Loucy (cell line): ENCODE measurements at regions not wholly inside any gene's neighbourhood (a gene's known extent, or its start where the extent isn't known, plus 50 kb on each side); places are given as distances from the start of the nearest gene placed in this dataset.

Experiments
- H2AFZ ChIP-seq: fragments of 200-600 bp; sonication (generic); 2 replicates; pipeline ENCODE4 v1.6.0; 2016; ENCODE audit warnings: antibody characterized with exemption, mild to moderate bottlenecking, low read length, moderate library complexity
- H3F3A ChIP-seq: fragments of 200-600 bp; 2 replicates; pipeline ENCODE4 v1.6.0; 2016; ENCODE audit warnings: antibody characterized with exemption, low read depth, mild to moderate bottlenecking
- H3K27me3 ChIP-seq: fragments of 200-600 bp; sonication (generic); 2 replicates; pipeline ENCODE4 v1.6.1; 2014; ENCODE audit warnings: low read length, mild to moderate bottlenecking; ENCODE audit not compliant: insufficient read depth, poor library complexity, severe bottlenecking
- H3K36me3 ChIP-seq: fragments of 200-600 bp; sonication (generic); 2 replicates; pipeline ENCODE4 v1.6.1; 2016; ENCODE audit warnings: low read length; ENCODE audit not compliant: insufficient read depth
- H3K4me1 ChIP-seq: fragments of 200-600 bp; sonication (generic); 2 replicates; pipeline ENCODE4 v1.5.1; 2014; ENCODE audit warnings: low read length, mild to moderate bottlenecking; ENCODE audit not compliant: insufficient read depth, poor library complexity, severe bottlenecking
- H3K4me2 ChIP-seq: fragments of 200-600 bp; sonication (generic); 2 replicates; pipeline ENCODE4 v1.6.0; 2014; ENCODE audit warnings: antibody characterized with exemption, low read length, low read depth, mild to moderate bottlenecking; ENCODE audit not compliant: poor library complexity, severe bottlenecking
- H3K4me3 ChIP-seq: fragments of 200-600 bp; sonication (generic); 2 replicates; pipeline ENCODE4 v1.5.1; 2014; ENCODE audit warnings: low read length, mild to moderate bottlenecking, mixed read lengths; ENCODE audit not compliant: poor library complexity, severe bottlenecking
- H3K79me2 ChIP-seq: fragments of 200-600 bp; sonication (generic); 2 replicates; pipeline ENCODE4 v1.6.1; 2014; ENCODE audit warnings: low read length; ENCODE audit not compliant: insufficient read depth
- H3K9ac ChIP-seq: fragments of 200-600 bp; sonication (generic); 2 replicates; pipeline ENCODE4 v1.6.0; 2014; ENCODE audit warnings: mild to moderate bottlenecking, low read depth, low read length, moderate library complexity; ENCODE audit not compliant: poor library complexity, severe bottlenecking
- H3K9me2 ChIP-seq: fragments of 200-600 bp; sonication (generic); replicated peaks from 2 replicates; pipeline ENCODE4 v1.6.1; 2016; ENCODE audit warnings: low read depth, low read length, mixed read lengths
- H3K9me3 ChIP-seq: fragments of 200-600 bp; sonication (generic); 2 replicates; pipeline ENCODE4 v1.6.1; 2014; ENCODE audit warnings: mild to moderate bottlenecking, antibody characterized with exemption, low read length, low read depth; ENCODE audit not compliant: insufficient read depth
- H4K20me1 ChIP-seq: fragments of 200-600 bp; sonication (generic); 2 replicates; pipeline ENCODE4 v1.6.0; 2014; ENCODE audit warnings: antibody characterized with exemption, low read length, mild to moderate bottlenecking; ENCODE audit not compliant: insufficient read depth, poor library complexity, severe bottlenecking
- EZH2phosphoT487 ChIP-seq: fragments of 200-600 bp; IDR thresholded peaks from 2 replicates; pipeline ENCODE4 v1.6.1; 2018; ENCODE audit warnings: antibody characterized with exemption, mild to moderate bottlenecking, moderate library complexity, borderline replicate concordance
- TF ChIP-seq, protein P1 (sequence below): fragments of 200-600 bp; sonication (generic); conservative IDR thresholded peaks from 2 replicates; pipeline ENCODE4 v1.5.1; 2014; ENCODE audit warnings: mild to moderate bottlenecking, antibody characterized with exemption, low read length

- H3K27me3 ChIP-seq: no peaks in the 10 kb centered on the region
- H4K20me1 ChIP-seq: no peaks in the 10 kb centered on the region
- H3K36me3 ChIP-seq: no peaks in the 10 kb centered on the region
- no peaks in the 10 kb centered on the region for H3K9me3 ChIP-seq
- no peak overlapping the region for H2AFZ ChIP-seq
- no peak overlapping the region for H3K4me3 ChIP-seq
- TF ChIP-seq, protein P1, sequence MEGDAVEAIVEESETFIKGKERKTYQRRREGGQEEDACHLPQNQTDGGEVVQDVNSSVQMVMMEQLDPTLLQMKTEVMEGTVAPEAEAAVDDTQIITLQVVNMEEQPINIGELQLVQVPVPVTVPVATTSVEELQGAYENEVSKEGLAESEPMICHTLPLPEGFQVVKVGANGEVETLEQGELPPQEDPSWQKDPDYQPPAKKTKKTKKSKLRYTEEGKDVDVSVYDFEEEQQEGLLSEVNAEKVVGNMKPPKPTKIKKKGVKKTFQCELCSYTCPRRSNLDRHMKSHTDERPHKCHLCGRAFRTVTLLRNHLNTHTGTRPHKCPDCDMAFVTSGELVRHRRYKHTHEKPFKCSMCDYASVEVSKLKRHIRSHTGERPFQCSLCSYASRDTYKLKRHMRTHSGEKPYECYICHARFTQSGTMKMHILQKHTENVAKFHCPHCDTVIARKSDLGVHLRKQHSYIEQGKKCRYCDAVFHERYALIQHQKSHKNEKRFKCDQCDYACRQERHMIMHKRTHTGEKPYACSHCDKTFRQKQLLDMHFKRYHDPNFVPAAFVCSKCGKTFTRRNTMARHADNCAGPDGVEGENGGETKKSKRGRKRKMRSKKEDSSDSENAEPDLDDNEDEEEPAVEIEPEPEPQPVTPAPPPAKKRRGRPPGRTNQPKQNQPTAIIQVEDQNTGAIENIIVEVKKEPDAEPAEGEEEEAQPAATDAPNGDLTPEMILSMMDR: no peak
- TF ChIP-seq EZH2phosphoT487: no peak
- H3K4me1 ChIP-seq: no peaks in the 10 kb centered on the region
- no peaks in the 10 kb centered on the region for H3K9me2 ChIP-seq
- no peak overlapping the region for H3K4me2 ChIP-seq
- H3K9ac ChIP-seq: no peak overlapping the region
- H3F3A ChIP-seq: no peaks in the 10 kb centered on the region
- H3K79me2 ChIP-seq: no peaks in the 10 kb centered on the region
Measured at GRCh38 chr3:145197051-145197820, 963.7 kb downstream of the PLOD2 start.

DNA sequence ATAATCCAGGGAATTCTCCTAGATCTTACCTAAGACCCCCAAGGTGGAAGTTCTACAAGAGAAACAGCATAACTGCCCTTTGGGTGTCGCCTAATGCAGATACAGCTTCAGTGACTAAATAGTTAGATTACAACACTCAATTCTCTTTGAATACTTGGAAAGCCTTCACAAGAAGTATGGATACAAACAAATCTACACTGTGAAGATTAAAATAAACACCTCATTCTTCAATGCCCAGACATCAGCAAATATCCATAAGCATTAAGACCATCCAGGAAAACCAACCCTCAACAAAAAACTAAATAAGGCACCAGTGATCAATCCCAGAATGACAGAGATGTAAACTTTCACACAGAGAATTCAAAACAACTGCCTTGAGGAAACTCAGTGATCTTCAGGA lies 963.2 kb downstream of the PLOD2 start:
- Histone ChIP-seq H3K9me3 (no peaks in the 10 kb centered on the region), H4K20me1 (no peaks in the 10 kb centered on the region), H3K9ac (no peak overlapping the region), H3K27me3 (no peaks in the 10 kb centered on the region), H3K4me2 (no peak overlapping the region), H3K36me3 (no peaks in the 10 kb centered on the region), H3K4me1 (no peaks in the 10 kb centered on the region), H3F3A (no peaks in the 10 kb centered on the region), H3K4me3 (no peak overlapping the region), H3K79me2 (no peaks in the 10 kb centered on the region), H3K9me2 (no peaks in the 10 kb centered on the region), H2AFZ (no peak overlapping the region)
- TF ChIP-seq EZH2phosphoT487: no peak
- TF ChIP-seq, protein P1: no peak

DNA sequence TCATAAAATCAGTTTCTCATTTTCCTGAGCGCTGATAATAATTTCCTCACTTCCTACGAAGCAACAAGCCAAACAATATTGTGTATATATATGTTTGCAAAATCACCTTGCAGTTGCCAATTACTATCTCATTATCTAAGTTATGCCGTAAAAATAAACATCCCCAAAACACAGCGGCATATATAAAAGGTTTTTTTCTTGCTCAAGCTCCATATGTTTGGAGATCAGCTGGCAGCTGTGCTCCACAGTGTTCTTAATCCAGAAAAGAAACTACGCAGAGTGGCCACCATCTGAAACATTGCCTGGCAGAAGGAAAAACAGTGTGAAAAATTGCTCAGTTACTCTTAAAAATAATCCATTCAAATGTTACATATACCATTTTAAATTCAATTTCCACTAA lies 951.4 kb downstream of the PLOD2 start:
- H4K20me1 ChIP-seq: no peaks in the 10 kb centered on the region
- H3K4me3 ChIP-seq: no peak overlapping the region
- H2AFZ ChIP-seq: no peak overlapping the region
- no peaks in the 10 kb centered on the region for H3K36me3 ChIP-seq
- H3K4me1 ChIP-seq: no peaks in the 10 kb centered on the region
- H3K9me3 ChIP-seq: no peaks in the 10 kb centered on the region
- no peaks in the 10 kb centered on the region for H3K9me2 ChIP-seq
- no peaks in the 10 kb centered on the region for H3K79me2 ChIP-seq
- no peak overlapping the region for H3K4me2 ChIP-seq
- H3K27me3 ChIP-seq: no peaks in the 10 kb centered on the region
- no peak overlapping the region for H3K9ac ChIP-seq
- H3F3A ChIP-seq: no peaks in the 10 kb centered on the region
- TF ChIP-seq EZH2phosphoT487: no peak
- TF ChIP-seq, protein P1: no peak
